SK-N-SH (cell line): ENCODE measurements at regions not wholly inside any gene's neighbourhood (a gene's known extent, or its start where the extent isn't known, plus 50 kb on each side); places are given as distances from the start of the nearest gene placed in this dataset.

Experiments
- CTCF ChIA-PET: fragments of 300-600, 350-600 bp; formaldehyde crosslinking; extraction: SDS; loops from one replicate; lab custom pipeline; 2021; lab: Yijun Ruan, JAX
- POLR2A ChIA-PET: fragments of 350-600 bp; sonication (Branson Sonifier 250); formaldehyde crosslinking; extraction: SDS; loops from one replicate; lab custom pipeline; 2020; ENCODE audit warnings: antibody characterized with exemption, inconsistent platforms; lab: Yijun Ruan, JAX
- DNase-seq: peaks from one replicate; pipeline ENCODE4 v3.0.0; 2012
- H2AFZ ChIP-seq: fragments of 200-600 bp; sonication (generic); 2 replicates; pipeline ENCODE4 v1.8.1; 2016; ENCODE audit warnings: antibody characterized with exemption, mild to moderate bottlenecking, low read depth
- H3F3A ChIP-seq: fragments of 200-600 bp; sonication (generic); replicated peaks from 2 replicates; pipeline ENCODE3; 2016; ENCODE audit warnings: antibody characterized with exemption, mild to moderate bottlenecking; ENCODE audit not compliant: insufficient read depth
- H3K27ac ChIP-seq, 2 experiments: fragments of 200-500 bp in 1 of 2; fragments of 200-600 bp in 1 of 2; sonication (Bioruptor generic) in 1 of 2; sonication (generic), shearing (Covaris generic) in 1 of 2; 2 replicates each; pipeline versions ENCODE4 v1.5.1 to v1.6.1; 2014 to 2016; ENCODE audit warnings: low read depth in 2 of 2, inconsistent platforms in 1 of 2, low read length in 1 of 2, mild to moderate bottlenecking in 1 of 2, mixed read lengths in 1 of 2
- H3K27me3 ChIP-seq: fragments of 200-600 bp; sonication (generic), shearing (Covaris generic); 2 replicates; pipeline ENCODE4 v1.6.1; 2016; ENCODE audit warnings: mixed run types; ENCODE audit not compliant: insufficient read depth
- H3K36me3 ChIP-seq, 2 experiments: fragments of 200-500 bp in 1 of 2; fragments of 200-600 bp in 1 of 2; sonication (Bioruptor generic) in 1 of 2; sonication (generic) in 1 of 2; replicated peaks in 1 of 2; 2 replicates each; pipeline versions ENCODE3 to v1.5.1; 2014 to 2016; ENCODE audit warnings: low read length in 1 of 2, mild to moderate bottlenecking in 1 of 2; ENCODE audit not compliant: insufficient read depth in 2 of 2, control insufficient read depth in 1 of 2
- H3K4me1 ChIP-seq, 2 experiments: fragments of 200-500 bp in 1 of 2; fragments of 200-600 bp in 1 of 2; sonication (Bioruptor generic) in 1 of 2; sonication (generic), shearing (Covaris generic) in 1 of 2; 2 replicates each; pipeline versions ENCODE4 v1.5.1 to v1.6.1; 2014 to 2016; ENCODE audit warnings: low read depth in 1 of 2, low read length in 1 of 2, mixed run types in 1 of 2; ENCODE audit not compliant: insufficient read depth in 2 of 2, control insufficient read depth in 1 of 2
- H3K4me2 ChIP-seq: fragments of 200-600 bp; sonication (generic), shearing (Covaris generic); 2 replicates; pipeline ENCODE4 v1.6.1; 2017; ENCODE audit warnings: mixed run types
- H3K4me3 ChIP-seq, 2 experiments: fragments of 200-500 bp in 1 of 2; fragments of 200-600 bp in 1 of 2; sonication (Bioruptor generic) in 1 of 2; sonication (generic), shearing (Covaris generic) in 1 of 2; 2 replicates each; pipeline versions ENCODE4 v1.5.1 to v1.8.1; 2014 to 2016; ENCODE audit warnings: low read depth in 2 of 2, inconsistent platforms in 1 of 2, low read length in 1 of 2, mild to moderate bottlenecking in 1 of 2, mixed read lengths in 1 of 2, moderate library complexity in 1 of 2
- H3K79me2 ChIP-seq: fragments of 200-600 bp; sonication (generic); 2 replicates; pipeline ENCODE4 v1.8.1; 2017; ENCODE audit warnings: mild to moderate bottlenecking; ENCODE audit not compliant: insufficient read depth
- H3K9ac ChIP-seq: fragments of 200-600 bp; sonication (generic); 2 replicates; pipeline ENCODE4 v1.6.1; 2017; ENCODE audit warnings: mixed run types
- H3K9me2 ChIP-seq: fragments of 200-600 bp; sonication (generic); 2 replicates; pipeline ENCODE4 v1.6.1; 2017; ENCODE audit warnings: mixed run types
- H3K9me3 ChIP-seq: fragments of 200-600 bp; sonication (generic); 2 replicates; pipeline ENCODE4 v1.6.1; 2017; ENCODE audit warnings: mixed run types, mild to moderate bottlenecking, moderate library complexity
- H4K20me1 ChIP-seq: fragments of 200-600 bp; sonication (generic); 2 replicates; pipeline ENCODE4 v1.6.1; 2017; ENCODE audit warnings: mild to moderate bottlenecking, mixed run types; ENCODE audit not compliant: insufficient read depth
- CHD2 ChIP-seq: fragments of 150-350 bp; IDR thresholded peaks from 2 replicates; pipeline ENCODE4 v1.6.1; 2018; ENCODE audit warnings: low read length; ENCODE audit not compliant: partially characterized antibody
- ELF1 ChIP-seq: IDR thresholded peaks from 2 replicates; pipeline ENCODE4 v1.4.0; 2012
- EP300 ChIP-seq, 2 experiments: IDR thresholded peaks; 2 replicates each; pipeline versions ENCODE4 v1.4.0 to v1.6.1; 2012; ENCODE audit warnings: borderline replicate concordance in 1 of 2, low read depth in 1 of 2, low read length in 1 of 2
- EZH2phosphoT487 ChIP-seq: fragments of 200-600 bp; sonication (generic); IDR thresholded peaks from 2 replicates; pipeline ENCODE4 v1.6.1; 2017; ENCODE audit warnings: low read depth, mixed run types, mild to moderate bottlenecking, antibody characterized with exemption, moderate library complexity, borderline replicate concordance
- FOSL2 ChIP-seq: IDR thresholded peaks from 2 replicates; pipeline ENCODE4 v1.4.0; 2012; ENCODE audit warnings: low read depth, mild to moderate bottlenecking, moderate library complexity, borderline replicate concordance
- FOXJ3 ChIP-seq: sonication (generic); formaldehyde crosslinking; IDR thresholded peaks from 2 replicates; pipeline ENCODE4 v1.5.1; 2020; ENCODE audit warnings: mild to moderate bottlenecking, missing genetic modification reagents
- GABPA ChIP-seq: IDR thresholded peaks from 2 replicates; pipeline ENCODE4 v1.4.0; 2012; ENCODE audit warnings: low read depth, mild to moderate bottlenecking
- GATA2 ChIP-seq: sonication (generic); formaldehyde crosslinking; IDR thresholded peaks from 2 replicates; pipeline ENCODE4 v1.5.0; 2020; ENCODE audit warnings: mild to moderate bottlenecking, missing genetic modification reagents
- IRF3 ChIP-seq: fragments of 150-350 bp; IDR thresholded peaks from 2 replicates; pipeline ENCODE4 v1.6.1; 2016; ENCODE audit warnings: mild to moderate bottlenecking, low read depth, low read length
- MEF2A ChIP-seq: IDR thresholded peaks from 2 replicates; pipeline ENCODE4 v1.4.0; 2012; ENCODE audit warnings: low read depth, borderline replicate concordance
- MXI1 ChIP-seq: IDR thresholded peaks from 2 replicates; pipeline ENCODE4 v1.6.1; 2012; ENCODE audit warnings: mild to moderate bottlenecking, low read depth, low read length, improper control_type of control experiment
- RAD21 ChIP-seq: IDR thresholded peaks from 2 replicates; pipeline ENCODE4 v1.6.1; 2012; ENCODE audit warnings: mild to moderate bottlenecking, low read length
- RCOR1 ChIP-seq: fragments of 150-350 bp; IDR thresholded peaks from 2 replicates; pipeline ENCODE4 v1.6.1; 2017; ENCODE audit warnings: antibody characterized with exemption, low read length
- SIN3A ChIP-seq: IDR thresholded peaks from 2 replicates; pipeline ENCODE4 v1.6.1; 2012; ENCODE audit warnings: low read depth, mild to moderate bottlenecking, low read length, moderate library complexity, borderline replicate concordance
- SMC3 ChIP-seq: IDR thresholded peaks from 2 replicates; pipeline ENCODE4 v1.6.1; 2012; ENCODE audit warnings: low read depth, low read length, improper control_type of control experiment
- TAF1 ChIP-seq: IDR thresholded peaks from 2 replicates; pipeline ENCODE4 v1.6.1; 2012; ENCODE audit warnings: low read depth, mild to moderate bottlenecking, low read length, moderate library complexity, borderline replicate concordance
- USF1 ChIP-seq: IDR thresholded peaks from 2 replicates; pipeline ENCODE4 v1.4.0; 2012; ENCODE audit warnings: low read depth, borderline replicate concordance
- YY1 ChIP-seq: IDR thresholded peaks from 2 replicates; pipeline ENCODE4 v1.4.0; 2012; ENCODE audit warnings: low read depth, mild to moderate bottlenecking
- WGBS: methylation state at CpG from one replicate; pipeline ENCODE4 v1.1.6; 2017; ENCODE audit warnings: low lambda C conversion rate; 5-methylcytosine and 5-hydroxymethylcytosine counted together

GRCh38 chr2:130261970-130262760 is 63.9 kb upstream of the TUBA3E start:
- Histone ChIP-seq H3K9me2 (no peaks in the 10 kb centered on the region), H3K27me3 (no peaks in the 10 kb centered on the region), H4K20me1 (no peaks in the 10 kb centered on the region), H3F3A (no peaks in the 10 kb centered on the region), H3K9me3 (no peaks in the 10 kb centered on the region), H3K36me3 (no peaks in the 10 kb centered on the region), H3K4me3 (no peak overlapping the region), H3K27ac (peak overlapping the region in 1 of 2 experiments; percentile 79; a peak in 2 of 4 replicates), H3K79me2 (no peaks in the 10 kb centered on the region), H2AFZ (no peak overlapping the region), H3K4me2 (no peak overlapping the region), H3K9ac (no peak overlapping the region), H3K4me1 (peaks cover 0 to 36% of the 10 kb centered on the region in 2 experiments; a peak in 2 of 4 replicates)
- TF ChIP-seq TAF1 = no peak
- no peak for TF ChIP-seq FOSL2
- no peak for TF ChIP-seq YY1
- no peak for TF ChIP-seq SMC3
- peak; percentile 14; the same call in 1 of the 2 replicates for TF ChIP-seq RAD21
- peak; percentile 21 for TF ChIP-seq CHD2
- no peak for TF ChIP-seq SIN3A
- peak; percentile 70; the same call in 1 of the 2 replicates for TF ChIP-seq FOXJ3
- no peak for TF ChIP-seq USF1
- no peak for TF ChIP-seq MEF2A
- TF ChIP-seq GATA2 (CRISPR knock-in tag) = no peak
- no peak for TF ChIP-seq RCOR1
- no peak for TF ChIP-seq ELF1
- no peak for TF ChIP-seq EZH2phosphoT487
- TF ChIP-seq GABPA = no peak
- 0 out of 2 replicates have a peak, but pooled peaks have one; percentile 9 for TF ChIP-seq MXI1
- TF ChIP-seq IRF3 = no peak
- peak in 1 of 2 experiments; percentile 27; a peak in 1 of 4 replicates for TF ChIP-seq EP300 (IDR thresholded peaks at IDR 0.05; ENCODE audit: borderline replicate concordance in 1 of 2, low read depth in 1 of 2, low read length in 1 of 2)
- peak; percentile 77 for DNase-seq
- ChIA-PET CTCF (interaction anchor here (0.9 to 1.3 kb wide), 2 partner anchors 70 to 79 kb away, joined by 3 to 4 read pairs; no protein-coding TSS in a partner anchor), POLR2A (no interaction called here)
- WGBS = 31% methylated on average over 11 of the region's 11 CpGs
